ENCODE measurements at regions not wholly inside any gene's neighbourhood (a gene's known extent, or its start where the extent isn't known, plus 50 kb on each side); places are given as distances from the start of the nearest gene placed in this dataset.

- TF ChIP-seq POLR2A (IDR thresholded peaks at IDR 0.05): no peak
- no peak for TF ChIP-seq CTCF (IDR thresholded peaks at IDR 0.05)
Measured at GRCh38 chr1:5191470-5191869, 537.1 kb downstream of the AJAP1 start.
